ENCODE measurements at regions not wholly inside any gene's neighbourhood (a gene's known extent, or its start where the extent isn't known, plus 50 kb on each side); places are given as distances from the start of the nearest gene placed in this dataset.

DNA sequence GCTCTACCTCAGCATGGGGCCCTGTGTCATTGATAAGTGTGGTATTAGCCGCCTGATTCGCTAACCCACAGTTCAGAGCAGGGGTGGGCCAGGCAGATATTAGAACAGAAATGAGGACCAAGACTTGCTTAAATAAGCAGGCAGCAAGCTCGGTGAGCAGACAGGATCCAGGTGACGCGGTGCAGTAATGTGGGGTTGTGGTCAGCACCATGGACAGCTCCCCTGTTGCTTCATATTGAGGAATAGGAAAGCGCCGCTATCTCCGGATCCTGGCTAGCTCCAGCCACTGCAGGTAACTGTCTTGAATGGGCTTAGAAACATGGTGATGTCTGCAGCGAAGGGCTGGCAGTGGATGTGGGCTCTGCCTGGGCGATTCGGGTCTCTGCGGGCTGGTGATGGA, 51.3 kb upstream of the GPR26 start:
- Mint-ChIP-seq H3K36me3 (ENCODE audit: low read depth) (no peaks in the 10 kb centered on the region), H3K4me3 (no peak overlapping the region), H3K27ac (no peak overlapping the region), H3K4me1 (ENCODE audit: low read depth) (no peaks in the 10 kb centered on the region), H3K9me3 (peaks cover 3% of the 10 kb centered on the region), H3K27me3 (peaks cover 18% of the 10 kb centered on the region)
- Histone ChIP-seq H3K4me1 (ENCODE audit: insufficient read depth, low read length) (no peaks in the 10 kb centered on the region), H3K4me3 (ENCODE audit: low read length) (no peak overlapping the region), H3K36me3 (ENCODE audit: insufficient read depth, low read length) (no peaks in the 10 kb centered on the region), H3K9me3 (ENCODE audit: control insufficient read depth in 1 of 2, insufficient read depth in 1 of 2, low read length in 2 of 2) (peaks cover 0 to 6% of the 10 kb centered on the region in 2 experiments), H3K27ac (ENCODE audit: low read depth in 1 of 2, low read length in 2 of 2) (no peak overlapping the region), H3K27me3 (ENCODE audit: control insufficient read depth in 1 of 2, insufficient read depth in 2 of 2, low read length in 2 of 2) (peaks cover 0 to 2% of the 10 kb centered on the region in 2 experiments)
- TF ChIP-seq, protein P1, sequence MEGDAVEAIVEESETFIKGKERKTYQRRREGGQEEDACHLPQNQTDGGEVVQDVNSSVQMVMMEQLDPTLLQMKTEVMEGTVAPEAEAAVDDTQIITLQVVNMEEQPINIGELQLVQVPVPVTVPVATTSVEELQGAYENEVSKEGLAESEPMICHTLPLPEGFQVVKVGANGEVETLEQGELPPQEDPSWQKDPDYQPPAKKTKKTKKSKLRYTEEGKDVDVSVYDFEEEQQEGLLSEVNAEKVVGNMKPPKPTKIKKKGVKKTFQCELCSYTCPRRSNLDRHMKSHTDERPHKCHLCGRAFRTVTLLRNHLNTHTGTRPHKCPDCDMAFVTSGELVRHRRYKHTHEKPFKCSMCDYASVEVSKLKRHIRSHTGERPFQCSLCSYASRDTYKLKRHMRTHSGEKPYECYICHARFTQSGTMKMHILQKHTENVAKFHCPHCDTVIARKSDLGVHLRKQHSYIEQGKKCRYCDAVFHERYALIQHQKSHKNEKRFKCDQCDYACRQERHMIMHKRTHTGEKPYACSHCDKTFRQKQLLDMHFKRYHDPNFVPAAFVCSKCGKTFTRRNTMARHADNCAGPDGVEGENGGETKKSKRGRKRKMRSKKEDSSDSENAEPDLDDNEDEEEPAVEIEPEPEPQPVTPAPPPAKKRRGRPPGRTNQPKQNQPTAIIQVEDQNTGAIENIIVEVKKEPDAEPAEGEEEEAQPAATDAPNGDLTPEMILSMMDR (IDR thresholded peaks at IDR 0.05), result no peak
- ChIA-PET POLR2A (no interaction called here), CTCF (no interaction called here)
- no peak for ATAC-seq (ENCODE audit: poor library complexity)
- DNase-seq, result peak; percentile 10 to 56 (median 20)
- intact Hi-C loops (cut with DNase I, micrococcal nuclease), result no loop called here
